HG03432 (cell line): ENCODE measurements at regions not wholly inside any gene's neighbourhood (a gene's known extent, or its start where the extent isn't known, plus 50 kb on each side); places are given as distances from the start of the nearest gene placed in this dataset.

Experiments used
- ATAC-seq: cut with Tn5 transposase; IDR thresholded peaks from one replicate; pipeline ENCODE4 v1.9.1; 2021; ENCODE audit warnings: mild to moderate bottlenecking, moderate library complexity; ENCODE audit not compliant: unreplicated experiment

DNA sequence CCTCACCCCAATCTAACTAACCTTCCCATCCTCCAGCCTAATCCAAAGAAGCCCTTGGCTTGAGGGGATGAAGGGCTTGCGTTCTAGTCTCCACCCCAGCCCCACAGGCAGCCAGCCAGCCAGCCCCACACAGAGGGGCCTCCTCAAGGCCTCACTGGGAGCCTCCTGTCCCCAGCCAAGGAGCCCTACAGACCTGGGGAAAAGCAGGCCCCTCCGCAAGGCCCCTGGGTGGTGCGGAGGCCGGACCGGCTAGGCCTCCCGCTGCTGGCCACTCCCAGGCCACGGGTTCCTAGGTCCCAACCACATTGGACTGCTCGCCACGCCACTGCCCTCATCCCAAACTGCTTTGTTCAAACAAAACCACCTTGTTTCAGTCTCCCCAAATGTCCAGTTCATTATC lies 78.0 kb downstream of the ZIC5 start:
- ATAC-seq, result no peak

GRCh38 chr13:99892866-99893504 lies 78.6 kb downstream of the ZIC5 start:
- ATAC-seq, result no peak

- no peak for ATAC-seq
These were observed 79.4 kb downstream of the ZIC5 start for GRCh38 chr13:99892196-99892613.

- ATAC-seq, result no peak
These were observed 84.9 kb downstream of the ZIC5 start for GRCh38 chr13:99886706-99887105.

GRCh38 chr13:99884913-99885312 lies 86.7 kb downstream of the ZIC5 start:
- ATAC-seq, result no peak

- no peak for ATAC-seq
These were observed 87.8 kb downstream of the ZIC5 start for GRCh38 chr13:99883805-99884204.

DNA sequence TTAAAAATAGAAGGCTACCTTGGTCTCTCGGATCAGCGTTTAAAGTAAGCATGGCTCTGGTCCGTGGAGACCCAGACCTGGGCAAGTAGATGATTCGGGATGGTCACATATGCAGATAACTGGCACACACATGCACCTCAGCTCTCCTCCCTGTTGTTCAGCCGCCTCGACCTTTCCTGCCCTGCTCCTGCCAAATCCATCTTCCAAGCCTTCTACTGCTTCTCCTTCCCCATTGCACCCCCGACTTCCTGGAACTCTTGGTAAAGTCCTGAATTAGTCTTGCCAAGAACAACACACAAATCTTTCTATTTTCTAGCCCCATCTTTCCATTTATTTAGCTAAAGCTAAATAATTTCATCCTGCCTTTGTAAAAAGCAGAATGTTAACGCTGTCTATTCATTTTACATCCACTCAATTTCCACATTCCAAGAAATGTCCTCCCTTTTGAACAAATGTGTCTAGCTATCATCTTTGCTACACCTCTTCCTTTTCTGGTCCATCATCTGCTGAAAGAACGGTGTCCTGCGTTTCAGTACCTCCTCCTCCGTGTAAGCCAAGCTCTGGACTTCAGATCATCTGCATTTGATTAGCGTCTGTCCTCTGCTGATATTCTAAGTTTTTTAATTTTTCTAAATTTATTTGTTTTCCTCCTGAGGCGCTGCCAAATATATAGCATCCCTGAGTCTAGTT lies 92.5 kb downstream of the ZIC5 start:
- no peak for ATAC-seq

DNA sequence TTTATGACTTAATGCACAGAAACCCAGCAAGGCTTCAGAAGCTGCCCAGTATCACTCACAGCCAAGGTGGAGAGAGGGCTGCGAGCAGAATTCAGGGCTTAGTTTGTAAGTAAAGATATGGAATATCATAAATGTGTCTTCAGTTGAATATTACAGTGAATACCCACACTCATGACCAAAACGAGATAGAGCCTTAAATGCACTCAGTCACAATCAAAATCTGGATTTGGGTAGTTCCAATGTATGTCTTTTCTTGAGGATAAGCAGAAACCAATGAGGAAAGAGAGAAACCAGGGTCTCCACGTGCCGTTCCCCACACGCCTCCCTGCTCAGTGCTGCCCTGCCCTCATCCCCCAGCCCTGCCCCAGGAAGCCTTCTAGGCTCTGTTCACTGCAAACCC lies 94.9 kb downstream of the ZIC5 start:
- no peak for ATAC-seq

GRCh38 chr13:99875391-99875790 lies 96.2 kb downstream of the ZIC5 start:
- ATAC-seq, result no peak

GRCh38 chr13:99873832-99874430 lies 97.6 kb downstream of the ZIC5 start:
- ATAC-seq, result no peak

GRCh38 chr13:99873141-99873540 lies 98.4 kb downstream of the ZIC5 start:
- ATAC-seq, result no peak

DNA sequence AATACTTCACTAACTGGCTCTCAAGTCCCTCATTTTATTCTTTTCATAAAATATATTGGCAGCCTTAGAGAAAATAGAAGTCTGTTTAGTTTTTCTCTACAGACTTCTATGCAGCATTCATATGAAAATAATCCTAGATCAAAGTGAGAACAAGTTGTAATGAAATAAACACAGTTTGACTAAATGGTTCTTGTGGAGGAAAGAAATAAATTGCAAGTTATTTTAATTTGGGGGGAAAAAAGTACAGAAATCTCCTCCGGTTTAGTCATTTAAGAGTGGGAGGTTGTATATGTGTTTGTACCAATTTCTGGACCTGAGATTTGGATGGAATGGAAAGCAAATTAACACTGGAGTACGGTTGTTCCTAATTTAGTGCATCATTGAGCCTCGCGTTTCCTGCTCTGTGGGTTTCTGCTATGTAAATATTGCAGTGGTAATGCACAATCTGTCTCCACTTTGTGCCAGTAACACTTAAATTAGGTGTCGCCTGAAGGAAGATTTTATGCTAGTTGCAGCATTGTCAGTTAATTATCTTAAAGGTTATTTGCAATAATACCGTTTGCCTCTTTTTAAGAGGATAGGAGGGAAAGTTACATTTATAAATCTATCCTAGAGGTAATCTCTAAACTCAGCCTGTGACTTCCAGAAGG lies 100.2 kb downstream of the ZIC5 start:
- no peak for ATAC-seq

GRCh38 chr13:99870541-99870940 lies 101.0 kb downstream of the ZIC5 start:
- ATAC-seq, result no peak

DNA sequence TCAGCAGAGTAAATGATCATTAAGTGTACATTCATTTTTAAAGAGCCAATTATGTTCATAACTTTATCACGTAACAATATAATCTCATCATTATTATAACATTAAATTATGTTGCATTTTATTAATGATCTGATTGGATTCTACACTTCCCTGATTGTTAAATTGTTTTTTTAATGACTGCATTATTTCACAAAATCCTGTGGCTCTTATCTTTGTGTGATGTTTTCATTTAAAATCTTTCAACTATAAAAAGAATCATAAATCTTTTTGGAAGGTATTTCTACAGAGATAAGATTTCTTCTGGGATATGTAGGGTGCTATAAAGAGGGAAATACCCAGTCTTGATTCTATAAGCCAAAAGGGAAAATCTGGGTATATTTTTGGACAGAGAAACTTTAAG lies 101.7 kb downstream of the ZIC5 start:
- no peak for ATAC-seq

- ATAC-seq, result no peak
These were observed 102.8 kb downstream of the ZIC5 start for GRCh38 chr13:99868767-99869166.

DNA sequence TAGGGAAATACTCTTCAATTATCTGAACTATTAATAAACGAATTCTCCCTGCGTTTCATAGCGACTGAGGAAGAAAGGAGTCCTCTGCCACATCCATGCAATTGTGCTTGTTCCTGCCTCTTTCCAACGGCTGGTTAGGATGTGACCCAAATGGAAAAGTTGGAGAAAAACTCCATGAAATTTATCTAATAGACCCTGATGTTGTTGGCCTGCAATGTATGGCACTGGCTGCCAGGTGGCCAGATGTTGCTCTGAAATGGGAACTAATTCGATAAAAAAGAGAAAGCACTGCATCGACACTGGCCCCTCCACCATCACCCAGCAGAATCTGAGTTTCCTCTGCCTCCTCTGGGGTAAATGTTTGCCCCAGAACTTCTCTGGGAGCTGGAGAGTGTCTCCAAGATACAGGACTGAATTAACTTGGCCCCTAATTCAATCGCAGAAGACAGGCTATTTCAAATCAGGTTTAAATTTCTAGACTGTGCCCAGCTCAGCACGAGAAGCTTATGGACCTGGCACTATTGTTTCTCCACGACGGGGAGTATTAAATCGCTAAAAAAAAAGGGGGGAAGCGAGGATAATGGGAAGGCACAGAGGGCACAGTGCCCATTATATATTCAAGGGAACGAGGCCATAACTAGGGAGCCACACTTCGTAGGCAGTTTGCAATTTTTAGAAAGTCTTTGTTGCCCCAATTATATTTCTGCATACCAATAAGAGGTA lies 103.9 kb downstream of the ZIC5 start:
- ATAC-seq, result no peak

- ATAC-seq, result no peak
These were observed 104.8 kb downstream of the ZIC5 start for GRCh38 chr13:99866781-99867180.

DNA sequence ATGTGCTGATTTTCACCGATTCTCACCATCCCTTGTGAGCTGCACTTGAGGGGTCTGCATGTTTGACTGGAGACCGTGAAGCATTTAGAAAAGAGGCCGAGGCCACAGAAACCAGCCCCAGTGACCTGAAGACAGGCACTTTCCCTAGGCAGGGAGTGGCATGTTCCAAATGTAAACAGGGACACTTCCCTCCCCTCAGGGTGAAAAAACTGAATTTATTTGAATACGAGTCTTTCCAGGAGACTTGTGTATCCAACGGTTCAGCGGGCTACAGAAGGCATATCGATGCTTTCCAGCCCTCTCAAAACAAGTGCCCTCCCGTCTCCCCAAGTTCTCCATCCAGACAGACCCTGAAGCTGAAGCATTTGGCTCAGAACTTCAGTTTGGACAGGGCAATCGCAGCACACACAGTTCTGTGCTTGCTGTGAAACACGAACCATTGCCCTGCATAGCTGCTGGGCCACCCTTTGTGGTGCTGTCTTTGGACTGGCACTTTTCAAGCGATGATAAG lies 106.1 kb downstream of the ZIC5 start:
- ATAC-seq, result no peak

DNA sequence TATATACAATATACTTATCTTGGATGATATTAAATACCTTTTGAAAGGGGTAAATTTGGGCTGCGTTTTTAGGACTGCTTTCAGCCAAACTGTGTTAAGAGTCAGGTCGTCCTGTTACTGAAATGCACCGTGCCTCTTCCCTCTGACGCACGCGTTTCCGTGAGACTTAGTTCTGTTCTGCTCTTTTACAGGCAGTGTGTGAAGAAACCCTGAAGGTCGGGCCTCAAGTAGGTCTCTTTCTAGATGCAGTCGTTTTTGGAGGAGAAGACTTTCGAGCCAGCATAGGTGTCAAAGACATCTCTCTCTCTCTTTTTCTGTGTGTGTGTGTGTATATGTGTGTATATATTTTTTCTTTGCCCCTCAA lies 107.0 kb downstream of the ZIC5 start:
- no peak for ATAC-seq

GRCh38 chr13:99863789-99864626 lies 107.6 kb downstream of the ZIC5 start:
- ATAC-seq, result no peak
